ENCODE measurements at regions not wholly inside any gene's neighbourhood (a gene's known extent, or its start where the extent isn't known, plus 50 kb on each side); places are given as distances from the start of the nearest gene placed in this dataset.

GRCh38 chrX:134162032-134162431 lies 75.0 kb upstream of the CCDC160 start:
- H3K4me3 Mint-ChIP-seq: no peak overlapping the region
- peaks cover 21% of the 10 kb centered on the region for H3K4me1 Mint-ChIP-seq (ENCODE audit: low read depth)
- H3K27ac Mint-ChIP-seq: no peak overlapping the region
- no peaks in the 10 kb centered on the region for H3K36me3 Mint-ChIP-seq (ENCODE audit: low read depth)
- H3K27me3 Mint-ChIP-seq: no peaks in the 10 kb centered on the region
- H3K9me3 Mint-ChIP-seq: no peaks in the 10 kb centered on the region

GRCh38 chrX:134163836-134164235 lies 73.1 kb upstream of the CCDC160 start:
- Mint-ChIP-seq H3K9me3 (no peaks in the 10 kb centered on the region), H3K36me3 (ENCODE audit: low read depth) (peaks cover 4% of the 10 kb centered on the region), H3K4me3 (no peak overlapping the region), H3K4me1 (ENCODE audit: low read depth) (peaks cover 26% of the 10 kb centered on the region), H3K27me3 (no peaks in the 10 kb centered on the region), H3K27ac (no peak overlapping the region)

- H3K4me1 Mint-ChIP-seq (ENCODE audit: low read depth): peaks cover 14% of the 10 kb centered on the region
- no peaks in the 10 kb centered on the region for H3K27me3 Mint-ChIP-seq
- H3K4me3 Mint-ChIP-seq: no peak overlapping the region
- peak overlapping the region; percentile 37 for H3K27ac Mint-ChIP-seq
- no peaks in the 10 kb centered on the region for H3K9me3 Mint-ChIP-seq
- peaks cover 26% of the 10 kb centered on the region for H3K36me3 Mint-ChIP-seq (ENCODE audit: low read depth)
These were observed 69.3 kb upstream of the CCDC160 start for GRCh38 chrX:134167591-134168203.

GRCh38 chrX:134171661-134172587 lies 65.1 kb upstream of the CCDC160 start:
- peaks cover 26% of the 10 kb centered on the region for H3K36me3 Mint-ChIP-seq (ENCODE audit: low read depth)
- H3K4me3 Mint-ChIP-seq: peak overlapping the region; percentile 86
- H3K4me1 Mint-ChIP-seq (ENCODE audit: low read depth): peaks cover 32% of the 10 kb centered on the region
- H3K27ac Mint-ChIP-seq: peak overlapping the region; percentile 94
- no peaks in the 10 kb centered on the region for H3K27me3 Mint-ChIP-seq
- no peaks in the 10 kb centered on the region for H3K9me3 Mint-ChIP-seq

- peak overlapping the region; percentile 94 for H3K27ac Mint-ChIP-seq
- H3K9me3 Mint-ChIP-seq: no peaks in the 10 kb centered on the region
- H3K27me3 Mint-ChIP-seq: peaks cover 4% of the 10 kb centered on the region
- H3K36me3 Mint-ChIP-seq (ENCODE audit: low read depth): peaks cover 26% of the 10 kb centered on the region
- peak overlapping the region; percentile 86 for H3K4me3 Mint-ChIP-seq
- peaks cover 28% of the 10 kb centered on the region for H3K4me1 Mint-ChIP-seq (ENCODE audit: low read depth)
These were observed 64.3 kb upstream of the CCDC160 start for GRCh38 chrX:134172588-134173259.

- H3K4me1 Mint-ChIP-seq (ENCODE audit: low read depth): peaks cover 24% of the 10 kb centered on the region
- H3K27me3 Mint-ChIP-seq: peaks cover 4% of the 10 kb centered on the region
These were observed 63.3 kb upstream of the CCDC160 start for GRCh38 chrX:134173541-134174272.

GRCh38 chrX:134174273-134174660 lies 62.7 kb upstream of the CCDC160 start:
- Mint-ChIP-seq H3K36me3 (ENCODE audit: low read depth) (peaks cover 21% of the 10 kb centered on the region), H3K27me3 (peaks cover 4% of the 10 kb centered on the region), H3K4me1 (ENCODE audit: low read depth) (peaks cover 24% of the 10 kb centered on the region), H3K9me3 (no peaks in the 10 kb centered on the region), H3K27ac (peak overlapping the region; percentile 85), H3K4me3 (peak overlapping the region; percentile 86)

More at GRCh38 chrX:134173541-134174272, 63.3 kb upstream of the CCDC160 start:
- no peaks in the 10 kb centered on the region for H3K9me3 Mint-ChIP-seq
- H3K36me3 Mint-ChIP-seq (ENCODE audit: low read depth): peaks cover 23% of the 10 kb centered on the region
- H3K27ac Mint-ChIP-seq: peak overlapping the region; percentile 85
- H3K4me3 Mint-ChIP-seq: peak overlapping the region; percentile 86

GRCh38 chrX:134174859-134175258 lies 62.1 kb upstream of the CCDC160 start:
- Mint-ChIP-seq H3K4me3 (no peak overlapping the region), H3K27me3 (peaks cover 4% of the 10 kb centered on the region), H3K27ac (no peak overlapping the region), H3K9me3 (no peaks in the 10 kb centered on the region), H3K36me3 (ENCODE audit: low read depth) (peaks cover 17% of the 10 kb centered on the region), H3K4me1 (ENCODE audit: low read depth) (peaks cover 24% of the 10 kb centered on the region)

- H3K9me3 Mint-ChIP-seq: no peaks in the 10 kb centered on the region
- H3K4me3 Mint-ChIP-seq: no peak overlapping the region
- no peaks in the 10 kb centered on the region for H3K36me3 Mint-ChIP-seq (ENCODE audit: low read depth)
- peaks cover 23% of the 10 kb centered on the region for H3K4me1 Mint-ChIP-seq (ENCODE audit: low read depth)
- peaks cover 10% of the 10 kb centered on the region for H3K27me3 Mint-ChIP-seq
- no peak overlapping the region for H3K27ac Mint-ChIP-seq
These were observed 59.5 kb upstream of the CCDC160 start for GRCh38 chrX:134177527-134177926.

GRCh38 chrX:134180601-134181274 lies 56.2 kb upstream of the CCDC160 start:
- Mint-ChIP-seq H3K27ac (no peak overlapping the region), H3K27me3 (peaks cover 10% of the 10 kb centered on the region), H3K9me3 (no peaks in the 10 kb centered on the region), H3K36me3 (ENCODE audit: low read depth) (no peaks in the 10 kb centered on the region), H3K4me3 (no peak overlapping the region), H3K4me1 (ENCODE audit: low read depth) (peaks cover 19% of the 10 kb centered on the region)

GRCh38 chrX:134181275-134181660 lies 55.7 kb upstream of the CCDC160 start:
- H3K4me3 Mint-ChIP-seq: no peak overlapping the region

GRCh38 chrX:134183665-134184064 lies 53.3 kb upstream of the CCDC160 start:
- Mint-ChIP-seq H3K27me3 (peaks cover 6% of the 10 kb centered on the region), H3K4me3 (no peak overlapping the region), H3K36me3 (ENCODE audit: low read depth) (no peaks in the 10 kb centered on the region), H3K27ac (no peak overlapping the region), H3K9me3 (no peaks in the 10 kb centered on the region), H3K4me1 (ENCODE audit: low read depth) (peaks cover 30% of the 10 kb centered on the region)

More at GRCh38 chrX:134181275-134181660, 55.7 kb upstream of the CCDC160 start:
- H3K36me3 Mint-ChIP-seq (ENCODE audit: low read depth): no peaks in the 10 kb centered on the region
- H3K9me3 Mint-ChIP-seq: no peaks in the 10 kb centered on the region
- H3K27me3 Mint-ChIP-seq: peaks cover 10% of the 10 kb centered on the region
- H3K4me1 Mint-ChIP-seq (ENCODE audit: low read depth): peaks cover 23% of the 10 kb centered on the region
- no peak overlapping the region for H3K27ac Mint-ChIP-seq

GRCh38 chrX:134184936-134185335 lies 52.0 kb upstream of the CCDC160 start:
- Mint-ChIP-seq H3K4me1 (ENCODE audit: low read depth) (peaks cover 33% of the 10 kb centered on the region), H3K27ac (peak overlapping the region; percentile 21), H3K4me3 (no peak overlapping the region), H3K36me3 (ENCODE audit: low read depth) (no peaks in the 10 kb centered on the region), H3K9me3 (no peaks in the 10 kb centered on the region), H3K27me3 (peaks cover 5% of the 10 kb centered on the region)
